H9 (cell line): ENCODE measurements at regions not wholly inside any gene's neighbourhood (a gene's known extent, or its start where the extent isn't known, plus 50 kb on each side); places are given as distances from the start of the nearest gene placed in this dataset.

Source experiments
- DNase-seq: peaks from one replicate; pipeline ENCODE4 v3.0.0-alpha.2; 2017
- H2AFZ ChIP-seq: one replicate; pipeline ENCODE4 v1.6.1; 2013; ENCODE audit warnings: mild to moderate bottlenecking, low read length, control low read depth, moderate library complexity
- H2AK5ac ChIP-seq: 2 replicates; pipeline ENCODE4 v1.6.1; 2013; ENCODE audit warnings: low read length, control low read depth, mixed read lengths; ENCODE audit not compliant: insufficient read length
- H2BK120ac ChIP-seq: one replicate; pipeline ENCODE4 v1.6.1; 2013; ENCODE audit warnings: low read depth, mild to moderate bottlenecking, low read length, control low read depth, inconsistent platforms; ENCODE audit not compliant: poor library complexity, severe bottlenecking
- H2BK12ac ChIP-seq: 2 replicates; pipeline ENCODE4 v1.6.1; 2013; ENCODE audit warnings: low read length, control low read depth, mixed read lengths, low read depth; ENCODE audit not compliant: insufficient read length
- H2BK15ac ChIP-seq: 2 replicates; pipeline ENCODE4 v1.6.1; 2013; ENCODE audit warnings: low read depth, low read length, control low read depth
- H2BK20ac ChIP-seq: one replicate; pipeline ENCODE4 v1.6.1; 2013; ENCODE audit warnings: low read depth, mild to moderate bottlenecking, low read length, control low read depth, inconsistent platforms; ENCODE audit not compliant: poor library complexity, severe bottlenecking
- H2BK5ac ChIP-seq: 2 replicates; pipeline ENCODE4 v1.6.1; 2013; ENCODE audit warnings: low read length, control low read depth, mixed read lengths; ENCODE audit not compliant: insufficient read length
- H3K14ac ChIP-seq: 2 replicates; pipeline ENCODE4 v1.6.1; 2013; ENCODE audit warnings: low read length, control low read depth; ENCODE audit not compliant: insufficient read depth
- H3K18ac ChIP-seq: 2 replicates; pipeline ENCODE4 v1.6.1; 2013; ENCODE audit warnings: low read depth, mild to moderate bottlenecking, mixed read lengths, low read length, control low read depth; ENCODE audit not compliant: insufficient read length
- H3K23ac ChIP-seq: 2 replicates; pipeline ENCODE4 v1.6.1; 2013; ENCODE audit warnings: low read length, control low read depth, mixed read lengths, low read depth; ENCODE audit not compliant: insufficient read length
- H3K23me2 ChIP-seq: 2 replicates; pipeline ENCODE4 v1.6.1; 2013; ENCODE audit warnings: low read depth, mild to moderate bottlenecking, mixed read lengths, low read length, control low read depth; ENCODE audit not compliant: insufficient read length, poor library complexity, severe bottlenecking
- H3K27ac ChIP-seq: 2 replicates; pipeline ENCODE4 v1.5.1; 2013; ENCODE audit warnings: low read length, control low read depth, mixed read lengths, low read depth; ENCODE audit not compliant: insufficient read length
- H3K27me3 ChIP-seq: 2 replicates; pipeline ENCODE4 v1.6.1; 2013; ENCODE audit warnings: low read length, control low read depth, inconsistent platforms; ENCODE audit not compliant: insufficient read depth
- H3K4ac ChIP-seq: 2 replicates; pipeline ENCODE4 v1.6.1; 2013; ENCODE audit warnings: low read depth, mild to moderate bottlenecking, control low read depth, inconsistent platforms, low read length, moderate library complexity
- H3K4me1 ChIP-seq: 2 replicates; pipeline ENCODE4 v1.6.1; 2013; ENCODE audit warnings: low read length, control low read depth, inconsistent platforms; ENCODE audit not compliant: insufficient read depth
- H3K4me2 ChIP-seq: 2 replicates; pipeline ENCODE4 v1.6.1; 2013; ENCODE audit warnings: low read length, control low read depth, mixed read lengths; ENCODE audit not compliant: insufficient read length, insufficient read depth
- H3K56ac ChIP-seq: 2 replicates; pipeline ENCODE4 v1.6.1; 2013; ENCODE audit warnings: low read depth, mild to moderate bottlenecking, mixed read lengths, low read length, control low read depth; ENCODE audit not compliant: insufficient read length
- H3K79me1 ChIP-seq: 2 replicates; pipeline ENCODE4 v1.6.1; 2013; ENCODE audit warnings: low read depth, mild to moderate bottlenecking, moderate library complexity, low read length, control low read depth, inconsistent platforms; ENCODE audit not compliant: insufficient read depth, poor library complexity, severe bottlenecking
- H3K79me2 ChIP-seq: 2 replicates; pipeline ENCODE4 v1.6.1; 2013; ENCODE audit warnings: low read length, control low read depth, inconsistent platforms; ENCODE audit not compliant: insufficient read depth
- H3K9ac ChIP-seq: 2 replicates; pipeline ENCODE4 v1.6.1; 2013; ENCODE audit warnings: low read length, control low read depth, mixed read lengths; ENCODE audit not compliant: insufficient read length; ENCODE audit errors: extremely low read depth
- H3K9me3 ChIP-seq: one replicate; pipeline ENCODE4 v1.6.1; 2013; ENCODE audit warnings: low read depth, low read length, inconsistent platforms; ENCODE audit not compliant: control insufficient read depth
- H3T11ph ChIP-seq: one replicate; pipeline ENCODE4 v1.6.1; 2013; ENCODE audit warnings: mild to moderate bottlenecking, low read length, control low read depth, inconsistent platforms
- H4K20me1 ChIP-seq: one replicate; pipeline ENCODE4 v1.6.1; 2013; ENCODE audit not compliant: control insufficient read depth, insufficient read length, insufficient read depth
- H4K5ac ChIP-seq: 2 replicates; pipeline ENCODE4 v1.6.1; 2013; ENCODE audit warnings: low read depth, mild to moderate bottlenecking, mixed read lengths, low read length, control low read depth; ENCODE audit not compliant: insufficient read length
- H4K8ac ChIP-seq: replicated peaks from 2 replicates; pipeline ENCODE4 v1.6.1; 2013; ENCODE audit warnings: low read length, control low read depth, mixed read lengths, low read depth; ENCODE audit not compliant: insufficient read length
- H4K91ac ChIP-seq: 2 replicates; pipeline ENCODE4 v1.6.1; 2013; ENCODE audit warnings: low read depth, mild to moderate bottlenecking, moderate library complexity, mixed read lengths, low read length, control low read depth; ENCODE audit not compliant: insufficient read length
- H3K27ac Mint-ChIP-seq, 3 experiments: 2 replicates in 2 of 3; 3 replicates in 1 of 3; pipeline ENCODE4 v1.8.0; 2020 to 2021; ENCODE audit warnings: mixed read lengths in 3 of 3, mild to moderate bottlenecking in 1 of 3, moderate library complexity in 1 of 3
- H3K27me3 Mint-ChIP-seq: 2 replicates; pipeline ENCODE4 v1.8.0; 2021; ENCODE audit warnings: low read depth, mild to moderate bottlenecking, moderate library complexity, mixed read lengths
- H3K36me3 Mint-ChIP-seq, 3 experiments: 2 replicates in 2 of 3; 3 replicates in 1 of 3; pipeline ENCODE4 v1.8.0; 2020 to 2021; ENCODE audit warnings: low read depth in 3 of 3, mixed read lengths in 3 of 3; ENCODE audit not compliant: insufficient read depth in 1 of 3
- H3K4me1 Mint-ChIP-seq, 2 experiments: 2 replicates each; pipeline ENCODE4 v1.8.0; 2020; ENCODE audit warnings: mixed read lengths in 2 of 2
- H3K4me3 Mint-ChIP-seq, 2 experiments: 2 replicates in 1 of 2; 3 replicates in 1 of 2; pipeline ENCODE4 v1.8.0; 2020 to 2021; ENCODE audit warnings: mild to moderate bottlenecking in 2 of 2, mixed read lengths in 2 of 2, moderate library complexity in 1 of 2
- H3K9me3 Mint-ChIP-seq, 2 experiments: 2 replicates in 1 of 2; 3 replicates in 1 of 2; pipeline ENCODE4 v1.8.0; 2020; ENCODE audit warnings: mild to moderate bottlenecking in 2 of 2, mixed read lengths in 2 of 2, moderate library complexity in 1 of 2
- WGBS: extraction: QIAGEN DNeasy Blood & Tissue Kit; methylation state at CpG from one replicate; pipeline ENCODE4 v1.1.7; 2013; ENCODE audit warnings: missing lambda C conversion rate, low lambda C conversion rate, mixed read lengths; ENCODE audit not compliant: insufficient read length; ENCODE audit errors: extremely low coverage; 5-methylcytosine and 5-hydroxymethylcytosine counted together
- TF ChIP-seq, protein P1 (sequence below): fragments of 200-600 bp; sonication (generic); conservative IDR thresholded peaks from 3 replicates; pipeline ENCODE4 v1.8.0; 2021; ENCODE audit warnings: antibody characterized with exemption, mild to moderate bottlenecking

DNA sequence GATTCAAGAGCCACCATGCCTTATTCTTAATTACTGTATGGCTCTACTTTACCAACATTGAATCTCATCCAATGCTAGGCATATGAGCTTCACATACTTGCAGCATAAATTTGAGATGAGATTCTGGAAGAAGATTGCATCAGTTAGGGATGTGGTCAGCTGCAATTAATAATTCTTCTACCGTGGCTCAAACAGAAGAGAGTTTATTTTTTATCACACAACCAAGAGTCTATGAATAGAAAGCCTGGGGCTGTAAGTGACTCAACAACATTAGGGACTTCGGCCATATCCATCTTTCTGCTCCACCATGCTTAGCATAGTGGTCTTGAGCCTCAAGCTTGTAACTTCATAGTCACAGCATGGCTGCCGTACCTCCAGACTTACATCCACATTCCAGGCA lies 179.4 kb upstream of the IRX6 start:
- H3K18ac ChIP-seq, result no peak overlapping the region
- H3K14ac ChIP-seq, result no peak overlapping the region
- no CpG with 5 or more reads among the region's 3 CpGs for WGBS
- no peak overlapping the region for H2AFZ ChIP-seq
- H2BK12ac ChIP-seq, result no peak overlapping the region
- H4K91ac ChIP-seq, result no peak overlapping the region
- no peaks in the 10 kb centered on the region for H3K9me3 ChIP-seq
- no peak overlapping the region for H3K4ac ChIP-seq
- no peaks in the 10 kb centered on the region for H3K27me3 ChIP-seq
- no peak overlapping the region for H2BK120ac ChIP-seq
- no peak overlapping the region for H2BK15ac ChIP-seq
- H4K5ac ChIP-seq, result no peak overlapping the region
- TF ChIP-seq, protein P1, sequence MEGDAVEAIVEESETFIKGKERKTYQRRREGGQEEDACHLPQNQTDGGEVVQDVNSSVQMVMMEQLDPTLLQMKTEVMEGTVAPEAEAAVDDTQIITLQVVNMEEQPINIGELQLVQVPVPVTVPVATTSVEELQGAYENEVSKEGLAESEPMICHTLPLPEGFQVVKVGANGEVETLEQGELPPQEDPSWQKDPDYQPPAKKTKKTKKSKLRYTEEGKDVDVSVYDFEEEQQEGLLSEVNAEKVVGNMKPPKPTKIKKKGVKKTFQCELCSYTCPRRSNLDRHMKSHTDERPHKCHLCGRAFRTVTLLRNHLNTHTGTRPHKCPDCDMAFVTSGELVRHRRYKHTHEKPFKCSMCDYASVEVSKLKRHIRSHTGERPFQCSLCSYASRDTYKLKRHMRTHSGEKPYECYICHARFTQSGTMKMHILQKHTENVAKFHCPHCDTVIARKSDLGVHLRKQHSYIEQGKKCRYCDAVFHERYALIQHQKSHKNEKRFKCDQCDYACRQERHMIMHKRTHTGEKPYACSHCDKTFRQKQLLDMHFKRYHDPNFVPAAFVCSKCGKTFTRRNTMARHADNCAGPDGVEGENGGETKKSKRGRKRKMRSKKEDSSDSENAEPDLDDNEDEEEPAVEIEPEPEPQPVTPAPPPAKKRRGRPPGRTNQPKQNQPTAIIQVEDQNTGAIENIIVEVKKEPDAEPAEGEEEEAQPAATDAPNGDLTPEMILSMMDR, result no peak
- H2AK5ac ChIP-seq, result no peak overlapping the region
- Mint-ChIP-seq H3K4me1 (peaks cover 12 to 16% of the 10 kb centered on the region in 2 experiments), H3K27me3 (no peaks in the 10 kb centered on the region; the same call in 1 of the 2 replicates), H3K27ac (no peak overlapping the region), H3K4me3 (no peak overlapping the region), H3K36me3 (no peaks in the 10 kb centered on the region), H3K9me3 (peaks cover 1 to 4% of the 10 kb centered on the region in 2 experiments; a peak in 2 of 5 replicates)
- no peak overlapping the region for H2BK20ac ChIP-seq
- no peak overlapping the region for H4K8ac ChIP-seq
- no peak overlapping the region for H3K23ac ChIP-seq
- no peaks in the 10 kb centered on the region for H4K20me1 ChIP-seq
- no peaks in the 10 kb centered on the region for H3K79me1 ChIP-seq
- H3T11ph ChIP-seq, result no peak overlapping the region
- no peak overlapping the region for H3K27ac ChIP-seq
- no peak for DNase-seq
- H3K56ac ChIP-seq, result no peak overlapping the region
- no peaks in the 10 kb centered on the region for H3K23me2 ChIP-seq
- H3K4me2 ChIP-seq, result no peak overlapping the region
- no peak overlapping the region for H3K9ac ChIP-seq
- H2BK5ac ChIP-seq, result no peak overlapping the region
- peaks cover 3% of the 10 kb centered on the region; the same call in 1 of the 2 replicates for H3K4me1 ChIP-seq
- no peaks in the 10 kb centered on the region for H3K79me2 ChIP-seq
